HG03108 (cell line): ENCODE measurements at regions not wholly inside any gene's neighbourhood (a gene's known extent, or its start where the extent isn't known, plus 50 kb on each side); places are given as distances from the start of the nearest gene placed in this dataset.

Experiments used
- ATAC-seq: cut with Tn5 transposase; IDR thresholded peaks from one replicate; pipeline ENCODE4 v1.9.1; 2021; ENCODE audit warnings: moderate library complexity; ENCODE audit not compliant: unreplicated experiment

- no peak for ATAC-seq
These were observed 1388.0 kb downstream of the BRD1 start for GRCh38 chr22:48439560-48440135.

GRCh38 chr22:48438800-48439559 lies 1388.7 kb downstream of the BRD1 start:
- no peak for ATAC-seq

GRCh38 chr22:48438096-48438495 lies 1389.6 kb downstream of the BRD1 start:
- ATAC-seq = no peak

- ATAC-seq = no peak
These were observed 1391.3 kb downstream of the BRD1 start for GRCh38 chr22:48436201-48436931.

DNA sequence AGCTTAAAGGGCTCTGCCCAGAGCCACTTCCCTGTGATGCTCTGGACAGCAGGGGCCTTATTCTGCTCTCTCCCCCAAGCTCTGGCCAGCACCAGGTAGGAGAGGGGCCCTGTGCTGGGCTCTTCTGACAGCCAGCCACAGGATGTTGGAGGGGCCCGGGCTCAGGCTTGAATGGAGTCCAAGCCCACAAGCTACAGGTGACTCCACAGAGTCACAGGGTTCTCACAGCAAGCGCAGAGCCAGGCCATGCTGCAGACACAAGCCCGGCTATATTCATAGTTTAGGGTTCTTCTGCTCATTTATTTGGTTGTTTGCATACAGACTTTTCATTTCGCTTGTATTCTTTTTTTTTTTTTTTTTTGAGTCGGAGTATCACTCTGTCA lies 1392.8 kb downstream of the BRD1 start:
- ATAC-seq = no peak

DNA sequence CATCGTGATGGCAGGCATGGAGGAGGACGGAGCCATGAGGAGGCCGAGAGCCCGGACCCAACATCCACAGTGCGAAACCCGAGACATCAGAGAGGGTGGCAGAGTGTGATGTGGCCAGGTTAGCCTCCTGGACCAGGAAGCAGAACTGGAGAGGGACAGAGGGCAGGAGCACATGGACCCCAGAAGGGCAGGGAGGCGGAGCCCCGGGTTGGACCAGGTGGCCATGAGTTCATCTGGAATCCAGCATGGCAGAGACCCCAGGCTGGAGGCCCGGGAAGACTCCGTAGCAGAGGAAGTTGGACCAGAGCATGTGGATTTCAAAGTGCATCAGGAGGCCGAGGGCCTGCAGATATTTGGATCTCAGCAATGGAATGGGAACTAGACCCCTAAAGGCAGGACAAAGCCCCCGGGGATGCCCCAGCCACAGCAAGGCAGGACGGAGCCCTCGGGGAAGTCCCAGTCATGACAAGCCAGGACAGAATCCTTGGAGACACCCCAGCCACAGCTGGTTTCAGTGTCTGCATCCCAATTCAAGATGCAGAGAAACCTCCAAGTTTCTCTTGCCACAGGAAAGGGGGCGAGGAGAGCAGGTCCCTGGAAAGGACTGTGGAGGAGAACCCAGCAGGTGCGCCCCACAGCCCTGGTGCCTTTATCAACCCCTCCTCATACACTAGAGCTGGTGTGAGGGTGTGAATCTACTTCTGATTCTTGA lies 1393.4 kb downstream of the BRD1 start:
- no peak for ATAC-seq

- no peak for ATAC-seq
These were observed 1394.0 kb downstream of the BRD1 start for GRCh38 chr22:48433647-48434046.

DNA sequence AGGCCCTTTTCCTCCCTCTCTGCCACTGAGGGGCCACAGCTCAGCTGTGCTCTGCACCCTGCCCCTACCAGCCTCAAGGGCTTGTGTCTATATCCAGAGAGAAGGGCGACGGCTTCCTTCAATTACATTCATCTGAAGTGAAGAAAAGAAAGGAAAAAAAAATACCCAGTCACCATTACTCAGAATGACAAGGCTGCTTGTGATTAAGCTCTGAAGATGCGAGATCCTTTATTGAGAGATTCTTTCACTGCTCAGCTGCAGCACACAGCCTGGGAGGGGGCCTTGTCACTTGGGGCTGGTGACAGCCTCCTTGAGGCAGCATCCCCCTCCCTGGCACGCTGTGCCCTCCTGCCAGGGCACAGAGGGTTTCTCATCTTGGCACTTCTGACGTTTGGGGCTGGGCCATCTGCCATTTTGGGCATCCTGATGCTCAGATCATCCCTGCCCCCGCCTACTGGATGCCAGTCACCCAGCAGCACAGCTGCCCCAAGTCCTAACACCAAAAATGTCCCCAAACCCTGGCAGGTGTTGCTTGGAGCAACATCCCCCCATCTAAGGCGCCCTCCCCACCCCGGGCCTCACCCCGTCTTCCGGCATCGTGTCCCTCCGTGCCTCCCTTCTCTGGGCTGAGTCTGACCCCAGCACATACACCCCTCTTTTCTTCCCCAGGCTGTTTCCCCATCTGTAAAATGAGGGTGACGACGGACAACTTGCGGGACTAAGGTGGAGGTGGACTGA lies 1394.7 kb downstream of the BRD1 start:
- no peak for ATAC-seq

- ATAC-seq = no peak
These were observed 1395.9 kb downstream of the BRD1 start for GRCh38 chr22:48431536-48432315.

DNA sequence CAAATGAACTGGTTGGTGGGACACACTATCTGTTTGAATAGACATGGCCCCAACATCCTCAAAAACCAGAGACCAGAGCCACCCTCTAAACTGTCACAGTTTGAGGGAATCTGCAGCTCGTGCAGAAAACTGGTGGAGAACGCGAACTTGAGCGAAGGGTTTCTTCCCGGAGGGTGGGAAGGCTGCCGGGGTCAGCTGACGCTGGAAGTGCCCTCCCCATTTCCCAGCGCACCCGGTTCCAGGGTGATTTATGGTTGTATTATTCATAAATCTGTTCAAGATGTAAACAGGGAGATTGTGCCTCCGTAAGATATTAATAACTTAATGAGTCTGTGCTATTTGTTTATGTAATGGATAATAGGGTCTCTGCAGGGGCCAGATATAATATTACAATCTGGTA lies 1396.7 kb downstream of the BRD1 start:
- ATAC-seq = no peak

- no peak for ATAC-seq
These were observed 1398.1 kb downstream of the BRD1 start for GRCh38 chr22:48429446-48430020.

- ATAC-seq = no peak
These were observed 1398.9 kb downstream of the BRD1 start for GRCh38 chr22:48428631-48429371.

- no peak for ATAC-seq
These were observed 1399.9 kb downstream of the BRD1 start for GRCh38 chr22:48427731-48428211.

DNA sequence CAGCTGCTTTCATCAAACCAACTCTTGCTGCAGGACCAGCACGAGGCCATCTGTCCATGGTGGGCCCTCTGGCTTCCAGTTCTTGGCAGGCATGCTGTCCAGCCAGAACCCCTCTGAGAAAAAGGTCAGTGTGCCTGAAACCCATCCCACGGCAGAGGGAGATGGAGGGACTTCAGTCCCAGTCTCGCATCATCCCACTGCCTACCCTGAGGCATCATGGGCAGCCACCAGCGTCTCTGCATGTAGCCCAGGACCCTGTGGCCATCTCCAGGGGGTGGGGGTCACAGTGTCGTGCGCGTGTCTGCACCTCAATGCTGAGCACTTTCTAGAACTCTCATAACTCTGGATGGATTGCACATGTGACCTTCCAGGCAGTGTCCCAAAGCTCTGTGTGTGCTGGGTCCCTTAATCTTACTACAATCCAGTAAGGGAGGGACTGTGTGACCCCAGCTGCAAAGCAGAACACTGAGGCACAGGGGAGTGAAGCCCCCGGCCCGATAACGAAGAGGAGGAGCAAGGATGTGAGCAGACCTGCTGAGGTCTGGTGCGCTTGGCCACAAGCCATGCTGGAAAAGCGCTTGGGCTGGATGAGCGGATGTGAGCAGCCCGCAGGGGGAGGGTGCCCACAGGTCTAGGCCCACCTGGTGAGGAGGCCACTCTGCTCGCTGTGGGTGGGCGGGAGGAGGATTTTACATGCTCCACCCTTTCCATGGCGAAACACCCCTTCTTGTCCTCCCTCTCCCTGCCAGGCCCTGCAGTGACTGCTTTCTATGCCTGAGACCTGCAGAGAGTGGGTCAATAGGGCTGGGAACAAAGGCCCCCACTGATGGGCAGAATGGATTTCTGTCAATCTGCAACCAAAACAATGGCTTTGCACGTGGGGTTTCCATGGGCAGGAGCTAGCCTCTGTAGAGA lies 1401.0 kb downstream of the BRD1 start:
- no peak for ATAC-seq

GRCh38 chr22:48425641-48426040 lies 1402.0 kb downstream of the BRD1 start:
- ATAC-seq = no peak

DNA sequence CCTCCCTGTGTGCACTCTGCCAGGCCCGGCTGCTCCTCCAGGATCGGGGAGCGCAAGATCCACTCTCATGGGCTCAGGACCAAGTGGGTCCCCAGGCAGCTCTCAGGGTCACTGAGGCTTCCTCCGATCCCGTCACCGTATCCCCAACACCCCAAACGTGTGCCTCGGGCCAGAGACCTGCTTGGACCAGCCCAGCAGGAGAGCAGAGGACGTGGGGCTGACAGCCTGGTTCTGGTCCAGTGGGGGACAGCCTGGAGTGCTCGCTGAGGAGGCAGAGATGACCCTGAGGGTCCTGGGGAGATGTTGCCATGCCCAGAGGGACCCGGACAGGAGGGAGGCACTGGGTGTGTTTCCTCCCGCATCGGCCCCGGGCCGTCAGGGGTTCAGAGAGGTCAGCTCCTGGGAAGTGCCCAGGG lies 1402.6 kb downstream of the BRD1 start:
- ATAC-seq = no peak

- ATAC-seq = no peak
These were observed 1403.0 kb downstream of the BRD1 start for GRCh38 chr22:48424661-48425060.

DNA sequence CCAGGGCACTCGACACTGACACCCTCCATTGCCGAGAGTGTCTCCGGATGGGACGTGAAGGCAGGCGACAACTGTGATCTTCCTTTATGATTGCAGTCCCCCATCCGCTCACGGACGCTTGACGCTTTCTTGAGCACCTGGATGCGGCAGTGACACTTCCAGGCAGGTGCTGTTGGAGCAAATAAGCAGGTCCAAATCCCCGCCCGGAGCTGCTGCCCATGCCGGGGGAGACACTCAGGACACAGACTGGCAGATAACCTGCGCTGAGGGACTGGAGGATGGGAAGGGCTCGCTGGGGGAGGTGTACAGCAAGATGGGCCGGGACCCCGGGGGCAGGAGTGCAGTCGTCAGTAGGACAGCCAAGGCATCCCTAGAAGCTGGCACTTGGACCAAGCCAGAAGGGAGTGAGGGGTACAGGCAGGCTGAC lies 1403.5 kb downstream of the BRD1 start:
- ATAC-seq = no peak
